AG04450 (cell line): ENCODE measurements at regions not wholly inside any gene's neighbourhood (a gene's known extent, or its start where the extent isn't known, plus 50 kb on each side); places are given as distances from the start of the nearest gene placed in this dataset.

Experiments used
- CTCF ChIA-PET: fragments of 300-600, 350-600 bp; formaldehyde crosslinking; extraction: SDS; loops from one replicate; lab custom pipeline; 2022; ENCODE audit warnings: antibody characterized with exemption, inconsistent platforms; lab: Charles Lee
- POLR2A ChIA-PET: fragments of 350-600 bp; formaldehyde crosslinking; extraction: SDS; loops from one replicate; lab custom pipeline; 2021; ENCODE audit warnings: antibody characterized with exemption, inconsistent platforms; lab: Yijun Ruan, JAX
- DNase-seq: peaks from one replicate; pipeline ENCODE4 v3.0.0-alpha.2; 2011; ENCODE audit warnings: low read depth, low spot score
- H3K27ac ChIP-seq: one replicate; pipeline ENCODE4 v1.5.1; 2012; ENCODE audit warnings: low read depth, low read length, control low read depth
- H3K27me3 ChIP-seq: one replicate; pipeline ENCODE4 v1.6.0; 2012; ENCODE audit warnings: low read length; ENCODE audit not compliant: control insufficient read depth, insufficient read depth
- H3K4me3 ChIP-seq: 2 replicates; pipeline ENCODE4 v1.5.1; 2011; ENCODE audit warnings: mild to moderate bottlenecking, low read depth, low read length, control low read depth
- H3K9me3 ChIP-seq: 2 replicates; pipeline ENCODE4 v1.5.1; 2012; ENCODE audit warnings: low read length; ENCODE audit not compliant: control insufficient read depth, insufficient read depth
- TF ChIP-seq, protein P1 (sequence below): IDR thresholded peaks from 2 replicates; pipeline ENCODE4 v1.5.1; 2011; ENCODE audit warnings: low read depth, low read length, control low read depth, inconsistent platforms

GRCh38 chr9:129284607-129285291, 106.7 kb upstream of the IER5L start:
- Histone ChIP-seq H3K27me3 (no peaks in the 10 kb centered on the region), H3K9me3 (no peaks in the 10 kb centered on the region), H3K4me3 (no peak overlapping the region), H3K27ac (no peak overlapping the region)
- ChIA-PET CTCF (no interaction called here), POLR2A (no interaction called here)
- DNase-seq: no peak
- TF ChIP-seq, protein P1, sequence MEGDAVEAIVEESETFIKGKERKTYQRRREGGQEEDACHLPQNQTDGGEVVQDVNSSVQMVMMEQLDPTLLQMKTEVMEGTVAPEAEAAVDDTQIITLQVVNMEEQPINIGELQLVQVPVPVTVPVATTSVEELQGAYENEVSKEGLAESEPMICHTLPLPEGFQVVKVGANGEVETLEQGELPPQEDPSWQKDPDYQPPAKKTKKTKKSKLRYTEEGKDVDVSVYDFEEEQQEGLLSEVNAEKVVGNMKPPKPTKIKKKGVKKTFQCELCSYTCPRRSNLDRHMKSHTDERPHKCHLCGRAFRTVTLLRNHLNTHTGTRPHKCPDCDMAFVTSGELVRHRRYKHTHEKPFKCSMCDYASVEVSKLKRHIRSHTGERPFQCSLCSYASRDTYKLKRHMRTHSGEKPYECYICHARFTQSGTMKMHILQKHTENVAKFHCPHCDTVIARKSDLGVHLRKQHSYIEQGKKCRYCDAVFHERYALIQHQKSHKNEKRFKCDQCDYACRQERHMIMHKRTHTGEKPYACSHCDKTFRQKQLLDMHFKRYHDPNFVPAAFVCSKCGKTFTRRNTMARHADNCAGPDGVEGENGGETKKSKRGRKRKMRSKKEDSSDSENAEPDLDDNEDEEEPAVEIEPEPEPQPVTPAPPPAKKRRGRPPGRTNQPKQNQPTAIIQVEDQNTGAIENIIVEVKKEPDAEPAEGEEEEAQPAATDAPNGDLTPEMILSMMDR: no peak

DNA sequence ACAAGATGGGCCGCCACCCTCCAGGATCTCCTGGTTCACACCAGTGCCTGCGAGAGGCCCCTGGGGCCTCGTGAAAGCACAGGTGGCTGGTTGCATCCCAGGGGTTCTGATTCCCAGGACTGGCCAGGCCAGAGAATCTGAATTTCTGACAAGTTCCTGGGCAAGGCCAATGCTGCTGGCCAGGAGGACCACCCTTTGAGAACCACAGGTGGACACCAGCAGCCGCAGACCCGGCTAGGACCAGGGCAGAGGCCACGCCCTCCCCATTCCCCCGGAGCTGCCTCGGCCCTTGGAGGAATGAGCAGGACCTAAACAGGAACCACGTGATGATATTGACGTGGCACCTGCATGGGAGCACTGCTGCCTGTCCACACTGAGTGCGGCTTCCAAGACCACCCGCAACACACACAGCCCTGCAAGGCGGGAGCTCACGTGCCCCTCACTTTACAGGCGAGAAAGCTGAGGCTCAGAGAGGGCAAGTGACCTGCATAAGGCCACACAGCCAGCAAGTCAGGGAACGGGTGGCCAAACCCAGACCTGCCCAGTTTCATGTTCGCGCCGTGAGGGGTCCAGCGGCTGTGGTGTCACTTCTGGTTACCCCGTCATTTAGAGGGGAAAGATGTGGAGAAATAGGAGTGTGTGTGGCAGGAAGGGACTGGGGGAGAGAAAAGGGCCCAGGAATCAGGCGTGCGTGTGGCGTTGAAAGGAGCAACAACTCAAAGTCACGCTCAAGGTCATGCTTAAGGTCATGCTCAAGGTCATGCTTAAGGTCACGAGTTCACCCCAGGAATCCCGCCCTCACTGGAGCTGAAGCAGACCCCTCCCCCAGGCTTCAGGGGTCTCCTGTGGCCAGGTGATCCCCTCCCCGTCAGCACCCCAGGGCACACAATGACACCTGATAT, 105.9 kb upstream of the IER5L start:
- Histone ChIP-seq H3K27ac (no peak overlapping the region), H3K27me3 (no peaks in the 10 kb centered on the region), H3K9me3 (no peaks in the 10 kb centered on the region), H3K4me3 (no peak overlapping the region)
- ChIA-PET CTCF (no interaction called here), POLR2A (no interaction called here)
- DNase-seq: no peak
- TF ChIP-seq, protein P1: no peak

DNA sequence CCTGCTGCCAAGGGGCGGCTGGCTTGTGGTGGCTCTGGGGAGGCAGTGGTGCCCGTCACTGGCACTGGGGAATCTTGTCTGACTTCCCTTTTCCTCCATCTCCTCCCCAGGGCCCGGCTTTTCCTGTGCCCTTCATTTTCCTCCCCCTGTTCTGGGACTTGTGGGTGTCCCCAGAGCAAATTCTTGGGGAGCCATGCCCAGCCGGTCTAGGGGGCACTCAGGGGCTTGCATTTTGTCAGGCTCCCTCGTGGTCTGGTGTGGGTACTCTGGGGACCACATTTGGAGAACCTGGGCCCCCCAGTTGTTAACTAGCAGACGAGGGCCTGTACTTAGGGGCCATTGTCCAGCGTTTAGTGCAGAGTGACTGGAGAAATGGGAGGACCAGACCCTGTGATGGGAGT, 105.2 kb upstream of the IER5L start:
- ChIA-PET CTCF (no interaction called here), POLR2A (interaction anchor here (0.8 to 1.3 kb wide), 2 partner anchors 37 to 105 kb away, joined by 3 read pairs; partner anchors contain the start of gene IER5L)
- H3K27ac ChIP-seq: no peak overlapping the region
- no peaks in the 10 kb centered on the region for H3K27me3 ChIP-seq
- DNase-seq: no peak
- H3K9me3 ChIP-seq: no peaks in the 10 kb centered on the region
- no peak overlapping the region for H3K4me3 ChIP-seq
- TF ChIP-seq, protein P1: no peak

GRCh38 chr9:129282731-129283211, 104.7 kb upstream of the IER5L start:
- Histone ChIP-seq H3K27me3 (no peaks in the 10 kb centered on the region), H3K4me3 (no peak overlapping the region), H3K9me3 (no peaks in the 10 kb centered on the region), H3K27ac (no peak overlapping the region)
- CTCF ChIA-PET: interaction anchor here (0.6 kb wide), 1 partner anchor 56 kb away, joined by 4 read pairs; no protein-coding TSS in a partner anchor
- POLR2A ChIA-PET: interaction anchor here (0.8 to 1.3 kb wide), 2 partner anchors 38 to 105 kb away, joined by 3 read pairs; partner anchors contain the start of gene IER5L
- TF ChIP-seq, protein P1: no peak
- DNase-seq: no peak
